ENCODE measurements at regions not wholly inside any gene's neighbourhood (a gene's known extent, or its start where the extent isn't known, plus 50 kb on each side); places are given as distances from the start of the nearest gene placed in this dataset.

DNA sequence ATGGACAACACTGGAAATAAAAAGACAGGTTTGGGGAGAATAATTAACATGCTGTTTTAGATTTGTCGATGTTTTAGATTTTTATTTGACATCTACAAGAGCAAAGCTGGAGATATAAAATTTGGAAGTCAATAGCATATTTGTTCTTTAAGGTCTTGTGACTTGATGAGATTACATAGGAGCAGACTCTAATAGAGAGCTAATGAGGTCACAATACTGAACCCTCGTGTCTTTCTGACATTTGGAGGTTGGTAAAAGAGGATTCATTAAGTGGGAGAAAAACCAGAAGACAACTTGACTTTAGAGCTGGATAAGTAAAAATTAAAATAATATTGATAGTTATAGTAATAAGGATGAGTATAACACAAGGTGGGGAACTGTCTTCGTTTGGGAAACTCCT, 322.7 kb upstream of the SEMA6A start:
- intact Hi-C loops (cut with DNase I): no loop called here
- WGBS, 2 donors: 89 to 96% methylated on average over 3 of the region's 3 CpGs
- no peak for DNase-seq
- H3K9me3 ChIP-seq: no peaks in the 10 kb centered on the region
- peaks cover 11 to 12% of the 10 kb centered on the region in 2 donors for H3K4me1 ChIP-seq
- TF ChIP-seq, protein P1, sequence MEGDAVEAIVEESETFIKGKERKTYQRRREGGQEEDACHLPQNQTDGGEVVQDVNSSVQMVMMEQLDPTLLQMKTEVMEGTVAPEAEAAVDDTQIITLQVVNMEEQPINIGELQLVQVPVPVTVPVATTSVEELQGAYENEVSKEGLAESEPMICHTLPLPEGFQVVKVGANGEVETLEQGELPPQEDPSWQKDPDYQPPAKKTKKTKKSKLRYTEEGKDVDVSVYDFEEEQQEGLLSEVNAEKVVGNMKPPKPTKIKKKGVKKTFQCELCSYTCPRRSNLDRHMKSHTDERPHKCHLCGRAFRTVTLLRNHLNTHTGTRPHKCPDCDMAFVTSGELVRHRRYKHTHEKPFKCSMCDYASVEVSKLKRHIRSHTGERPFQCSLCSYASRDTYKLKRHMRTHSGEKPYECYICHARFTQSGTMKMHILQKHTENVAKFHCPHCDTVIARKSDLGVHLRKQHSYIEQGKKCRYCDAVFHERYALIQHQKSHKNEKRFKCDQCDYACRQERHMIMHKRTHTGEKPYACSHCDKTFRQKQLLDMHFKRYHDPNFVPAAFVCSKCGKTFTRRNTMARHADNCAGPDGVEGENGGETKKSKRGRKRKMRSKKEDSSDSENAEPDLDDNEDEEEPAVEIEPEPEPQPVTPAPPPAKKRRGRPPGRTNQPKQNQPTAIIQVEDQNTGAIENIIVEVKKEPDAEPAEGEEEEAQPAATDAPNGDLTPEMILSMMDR (IDR thresholded peaks at IDR 0.05): no peak
- TF ChIP-seq POLR2A (IDR thresholded peaks at IDR 0.05): no peak
- no peak overlapping the region for H3K4me3 ChIP-seq (replicated peaks in 1 of 3)
- H3K27ac ChIP-seq: no peak overlapping the region
- no peaks in the 10 kb centered on the region for H3K27me3 ChIP-seq
- H3K36me3 ChIP-seq: no peaks in the 10 kb centered on the region

DNA sequence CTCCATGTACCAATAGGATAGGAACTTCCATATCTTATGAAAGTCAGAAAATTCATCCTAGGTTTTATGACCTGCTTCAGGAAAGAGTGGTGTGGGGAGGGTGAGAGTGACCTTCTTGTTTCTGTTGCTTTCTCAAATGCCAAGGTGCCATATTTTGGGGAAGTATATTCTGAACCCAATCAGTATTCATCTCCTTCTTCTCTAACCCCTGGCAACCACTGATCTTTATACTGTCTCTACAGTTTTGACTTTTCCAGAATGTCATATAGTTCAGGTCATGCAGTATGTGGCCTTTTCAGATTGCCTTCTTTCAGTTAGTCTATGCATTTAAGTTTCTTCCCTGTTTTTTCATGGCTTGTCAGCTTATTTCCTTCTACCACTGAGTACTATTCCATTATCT, 321.4 kb upstream of the SEMA6A start:
- DNase-seq: no peak
- intact Hi-C loops (cut with DNase I): no loop called here

DNA sequence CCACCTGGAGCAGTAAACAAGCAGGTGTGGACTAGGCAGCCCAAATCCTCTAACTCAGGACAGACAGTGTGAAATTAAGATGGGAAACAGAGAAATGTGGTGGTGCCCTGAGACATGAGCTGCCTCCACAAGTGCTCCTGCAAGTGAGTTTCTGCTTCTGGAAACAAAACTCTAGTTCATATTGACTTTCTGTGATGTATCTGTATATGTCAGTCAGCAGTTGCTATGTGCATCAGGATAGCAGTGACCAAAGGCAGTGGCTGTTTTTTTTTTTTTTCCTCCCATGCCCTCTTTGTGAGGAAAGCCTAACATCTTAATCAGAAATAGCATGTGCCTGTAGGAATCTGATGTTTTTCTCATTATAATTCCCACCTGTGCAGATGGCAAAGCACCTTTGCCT, 318.4 kb upstream of the SEMA6A start:
- H3K27me3 ChIP-seq: no peaks in the 10 kb centered on the region
- H3K4me1 ChIP-seq: peaks cover 5 to 11% of the 10 kb centered on the region in 2 donors
- H3K9me3 ChIP-seq: no peaks in the 10 kb centered on the region
- no peak overlapping the region for H3K4me3 ChIP-seq (replicated peaks in 1 of 3)
- intact Hi-C loops (cut with DNase I): no loop called here
- no peak for DNase-seq
- TF ChIP-seq POLR2A (IDR thresholded peaks at IDR 0.05): no peak
- TF ChIP-seq, protein P1 (IDR thresholded peaks at IDR 0.05): no peak
- H3K36me3 ChIP-seq: no peaks in the 10 kb centered on the region
- no peak overlapping the region for H3K27ac ChIP-seq

More for the DNA sequence above, 321.4 kb upstream of the SEMA6A start:
- H3K27ac ChIP-seq: no peak overlapping the region
- TF ChIP-seq POLR2A (IDR thresholded peaks at IDR 0.05): no peak
- TF ChIP-seq, protein P1 (IDR thresholded peaks at IDR 0.05): no peak
- no peak overlapping the region for H3K4me3 ChIP-seq (replicated peaks in 1 of 3)
- no peaks in the 10 kb centered on the region for H3K36me3 ChIP-seq
- H3K27me3 ChIP-seq: no peaks in the 10 kb centered on the region
- H3K4me1 ChIP-seq: peaks cover 7 to 9% of the 10 kb centered on the region in 2 donors
- H3K9me3 ChIP-seq: no peaks in the 10 kb centered on the region

DNA sequence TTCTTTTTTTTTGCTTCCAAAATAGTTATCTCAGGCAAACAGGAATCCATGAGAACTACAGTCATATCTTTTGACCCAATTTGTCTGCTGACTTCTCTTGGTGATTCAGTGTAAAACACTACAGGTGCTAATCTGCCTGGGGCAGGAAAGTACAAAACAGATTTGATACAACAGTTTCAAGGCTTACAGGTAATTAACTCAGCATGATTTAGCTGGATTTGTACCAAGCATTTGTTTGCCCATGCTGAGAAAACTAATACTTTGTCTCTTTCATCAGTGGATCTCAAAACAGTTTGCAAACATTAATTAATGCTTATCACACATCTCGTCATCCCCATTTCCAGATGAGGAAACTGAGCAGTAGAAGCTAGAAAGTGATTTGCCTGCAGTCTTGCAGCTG, 312.5 kb upstream of the SEMA6A start:
- no peak for DNase-seq

DNA sequence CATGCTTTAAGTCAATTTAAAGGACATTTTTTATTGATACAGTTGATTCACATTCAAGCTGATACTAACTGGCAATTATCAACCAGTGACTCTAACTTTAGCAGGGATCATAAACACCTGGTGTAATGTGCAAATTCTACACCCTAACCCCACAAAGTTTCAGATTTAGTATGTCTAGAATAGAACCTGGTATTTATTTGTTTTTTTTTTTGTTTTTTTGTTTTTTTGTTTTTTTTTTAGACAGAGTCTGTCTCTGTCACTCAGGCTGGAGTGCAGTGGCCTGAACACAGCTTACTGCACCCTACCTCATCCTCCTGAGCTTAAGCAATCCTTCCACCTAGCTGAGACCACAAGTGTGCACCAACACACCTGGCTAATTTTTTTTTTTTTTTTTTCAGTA, 311.2 kb upstream of the SEMA6A start:
- intact Hi-C loops (cut with DNase I): loop anchor here (10.0 kb wide), 1 partner anchor 49 kb away; no protein-coding TSS in a partner anchor
- DNase-seq: no peak
- no peaks in the 10 kb centered on the region for H3K36me3 ChIP-seq
- no peak overlapping the region for H3K4me3 ChIP-seq (replicated peaks in 1 of 3)
- H3K27ac ChIP-seq: no peak overlapping the region
- TF ChIP-seq, protein P1 (IDR thresholded peaks at IDR 0.05): no peak
- no peak for TF ChIP-seq POLR2A (IDR thresholded peaks at IDR 0.05)
- H3K27me3 ChIP-seq: no peaks in the 10 kb centered on the region
- H3K4me1 ChIP-seq: peaks cover 19 to 27% of the 10 kb centered on the region in 2 donors
- no peaks in the 10 kb centered on the region for H3K9me3 ChIP-seq

More for the DNA sequence above, 312.5 kb upstream of the SEMA6A start:
- Histone ChIP-seq H3K36me3 (no peaks in the 10 kb centered on the region), H3K9me3 (no peaks in the 10 kb centered on the region), H3K4me3 (replicated peaks in 1 of 3) (no peak overlapping the region), H3K27me3 (no peaks in the 10 kb centered on the region), H3K27ac (no peak overlapping the region), H3K4me1 (peaks cover 8 to 16% of the 10 kb centered on the region in 2 donors)
- WGBS, 2 donors: 95 to 96% methylated on average over 1 of the region's 1 CpG
- intact Hi-C loops (cut with DNase I): loop anchor here (10.0 kb wide), 1 partner anchor 48 kb away; no protein-coding TSS in a partner anchor
- TF ChIP-seq, protein P1 (IDR thresholded peaks at IDR 0.05): no peak
- no peak for TF ChIP-seq POLR2A (IDR thresholded peaks at IDR 0.05)

All from thyroid gland (tissue), 4 donors.